Keratinocyte (primary cell): ENCODE measurements at regions not wholly inside any gene's neighbourhood (a gene's known extent, or its start where the extent isn't known, plus 50 kb on each side); places are given as distances from the start of the nearest gene placed in this dataset.

ENCODE experiments used
- DNase-seq: peaks from one replicate; pipeline ENCODE4 v3.0.0-alpha.2; 2011; ENCODE audit warnings: low read depth, missing footprints, low spot score
- FAIRE-seq: peaks from 2 replicates; lab custom pipeline; 2011; peaks lifted over from hg19 to GRCh38; lab: Jason Lieb, UNC
- H2AFZ ChIP-seq: 2 replicates; pipeline ENCODE4 v1.6.0; 2012; ENCODE audit warnings: low read length, control low read depth, inconsistent platforms; ENCODE audit not compliant: control insufficient read depth
- H3K27ac ChIP-seq: 2 replicates; pipeline ENCODE4 v1.5.1; 2011; ENCODE audit warnings: low read length; ENCODE audit not compliant: control insufficient read depth, insufficient read depth
- H3K27me3 ChIP-seq: 3 replicates; pipeline ENCODE4 v1.6.0; 2011; ENCODE audit warnings: low read length; ENCODE audit not compliant: control insufficient read depth, insufficient read depth; ENCODE audit errors: extremely low read depth
- H3K36me3 ChIP-seq, 2 experiments: 2 replicates in 1 of 2; 3 replicates in 1 of 2; pipeline ENCODE4 v1.5.1; 2011; ENCODE audit warnings: low read length in 2 of 2, mild to moderate bottlenecking in 1 of 2; ENCODE audit not compliant: control insufficient read depth in 2 of 2, insufficient read depth in 2 of 2; ENCODE audit errors: extremely low read depth in 1 of 2
- H3K4me1 ChIP-seq: 3 replicates; pipeline ENCODE4 v1.5.1; 2011; ENCODE audit warnings: low read length; ENCODE audit not compliant: control insufficient read depth, insufficient read depth; ENCODE audit errors: extremely low read depth
- H3K4me2 ChIP-seq: 3 replicates; pipeline ENCODE4 v1.6.0; 2011; ENCODE audit warnings: low read depth, low read length; ENCODE audit not compliant: control insufficient read depth, insufficient read depth; ENCODE audit errors: extremely low read depth
- H3K4me3 ChIP-seq, 3 experiments: fragments of 200-600 bp in 1 of 3; sonication (generic) in 1 of 3; 2 replicates in 2 of 3; 3 replicates in 1 of 3; pipeline ENCODE4 v1.5.1; 2011 to 2016; ENCODE audit warnings: low read length in 3 of 3, mild to moderate bottlenecking in 3 of 3, control low read depth in 2 of 3, inconsistent platforms in 1 of 3, low read depth in 1 of 3, mixed read lengths in 1 of 3, mixed run types in 1 of 3, moderate library complexity in 1 of 3; ENCODE audit not compliant: control insufficient read depth in 2 of 3, insufficient read depth in 2 of 3; ENCODE audit errors: extremely low read depth in 1 of 3
- H3K79me2 ChIP-seq: 2 replicates; pipeline ENCODE4 v1.6.0; 2012; ENCODE audit warnings: low read length; ENCODE audit not compliant: control insufficient read depth, insufficient read depth
- H3K9ac ChIP-seq: 3 replicates; pipeline ENCODE4 v1.6.0; 2011; ENCODE audit warnings: low read length; ENCODE audit not compliant: control insufficient read depth, insufficient read depth; ENCODE audit errors: extremely low read depth
- H3K9me1 ChIP-seq: 3 replicates; pipeline ENCODE4 v1.6.0; 2011; ENCODE audit warnings: low read length; ENCODE audit not compliant: control insufficient read depth, insufficient read depth; ENCODE audit errors: extremely low read depth
- H3K9me3 ChIP-seq: 2 replicates; pipeline ENCODE4 v1.5.1; 2012; ENCODE audit warnings: low read depth, low read length; ENCODE audit not compliant: control insufficient read depth
- H4K20me1 ChIP-seq: 3 replicates; pipeline ENCODE4 v1.6.0; 2011; ENCODE audit warnings: low read length; ENCODE audit not compliant: control insufficient read depth, insufficient read depth; ENCODE audit errors: extremely low read depth
- CTCF ChIP-seq, 3 experiments: IDR thresholded peaks in 1 of 3; conservative IDR thresholded peaks in 1 of 3; optimal IDR thresholded peaks in 1 of 3; 2 replicates in 2 of 3; 3 replicates in 1 of 3; pipeline versions ENCODE3 to v1.5.1; 2011; ENCODE audit warnings: low read length in 3 of 3, mild to moderate bottlenecking in 3 of 3, moderate library complexity in 2 of 3, control low read depth in 1 of 3, inconsistent platforms in 1 of 3; ENCODE audit not compliant: insufficient read depth in 2 of 3; ENCODE audit errors: extremely low read depth in 1 of 3
- EZH2 ChIP-seq: IDR thresholded peaks from one replicate; pipeline ENCODE4 v1.6.1; 2012; ENCODE audit warnings: inconsistent platforms, mild to moderate bottlenecking, low read length, moderate library complexity
- dilution Hi-C: fragments of 300-500 bp; cut with MboI; formaldehyde crosslinking; loops from one replicate; pipeline ENCODE4 v1.7.0; 2020; ENCODE audit warnings: low sequenced_read_pairs; ENCODE audit not compliant: extremely low pct_ligation_motif_present

GRCh38 chr1:187680823-187681222, 852.1 kb downstream of the PLA2G4A start:
- dilution Hi-C loops = no loop called here
- Histone ChIP-seq H3K4me3 (no peak overlapping the region), H3K36me3 (no peaks in the 10 kb centered on the region), H3K79me2 (no peaks in the 10 kb centered on the region), H3K9me1 (no peaks in the 10 kb centered on the region), H3K9me3 (no peaks in the 10 kb centered on the region), H2AFZ (peak overlapping the region; percentile 76), H3K4me1 (peaks cover 8% of the 10 kb centered on the region), H4K20me1 (no peaks in the 10 kb centered on the region), H3K27ac (no peak overlapping the region), H3K4me2 (no peak overlapping the region), H3K9ac (no peak overlapping the region), H3K27me3 (no peaks in the 10 kb centered on the region)
- FAIRE-seq (peak; percentile 55), DNase-seq (no peak)
- TF ChIP-seq CTCF (optimal IDR thresholded peaks at IDR 0.05 in 1 of 3, IDR thresholded peaks at IDR 0.05 in 1 of 3, conservative IDR thresholded peaks at IDR 0.05 in 1 of 3; ENCODE audit: extremely low read depth in 1 of 3, insufficient read depth in 2 of 3, low read length in 3 of 3) = no peak
- no peak for TF ChIP-seq EZH2

- dilution Hi-C loops = no loop called here
- DNase-seq = no peak
- Histone ChIP-seq H3K4me1 (peaks cover 8% of the 10 kb centered on the region), H3K4me3 (no peak overlapping the region), H2AFZ (peak overlapping the region; percentile 39), H3K79me2 (no peaks in the 10 kb centered on the region), H4K20me1 (no peaks in the 10 kb centered on the region), H3K36me3 (no peaks in the 10 kb centered on the region), H3K27me3 (no peaks in the 10 kb centered on the region), H3K9ac (no peak overlapping the region), H3K27ac (no peak overlapping the region), H3K9me3 (no peaks in the 10 kb centered on the region), H3K9me1 (no peaks in the 10 kb centered on the region), H3K4me2 (no peak overlapping the region)
- TF ChIP-seq CTCF (optimal IDR thresholded peaks at IDR 0.05 in 1 of 3, IDR thresholded peaks at IDR 0.05 in 1 of 3, conservative IDR thresholded peaks at IDR 0.05 in 1 of 3; ENCODE audit: extremely low read depth in 1 of 3, insufficient read depth in 2 of 3, low read length in 3 of 3) = no peak
- no peak for TF ChIP-seq EZH2
- peak; percentile 9 for FAIRE-seq
Measured at GRCh38 chr1:187682112-187682511, 853.4 kb downstream of the PLA2G4A start.
